NCI-H82 treated with DMSO at 0.1 percent for 48 hours (cell line): ENCODE measurements at regions not wholly inside any gene's neighbourhood (a gene's known extent, or its start where the extent isn't known, plus 50 kb on each side); places are given as distances from the start of the nearest gene placed in this dataset.

Experiments
- DNase-seq: peaks from one replicate; lab custom pipeline; 2025; ENCODE audit not compliant: unreplicated experiment; lab: John Stamatoyannopoulos, UW

DNA sequence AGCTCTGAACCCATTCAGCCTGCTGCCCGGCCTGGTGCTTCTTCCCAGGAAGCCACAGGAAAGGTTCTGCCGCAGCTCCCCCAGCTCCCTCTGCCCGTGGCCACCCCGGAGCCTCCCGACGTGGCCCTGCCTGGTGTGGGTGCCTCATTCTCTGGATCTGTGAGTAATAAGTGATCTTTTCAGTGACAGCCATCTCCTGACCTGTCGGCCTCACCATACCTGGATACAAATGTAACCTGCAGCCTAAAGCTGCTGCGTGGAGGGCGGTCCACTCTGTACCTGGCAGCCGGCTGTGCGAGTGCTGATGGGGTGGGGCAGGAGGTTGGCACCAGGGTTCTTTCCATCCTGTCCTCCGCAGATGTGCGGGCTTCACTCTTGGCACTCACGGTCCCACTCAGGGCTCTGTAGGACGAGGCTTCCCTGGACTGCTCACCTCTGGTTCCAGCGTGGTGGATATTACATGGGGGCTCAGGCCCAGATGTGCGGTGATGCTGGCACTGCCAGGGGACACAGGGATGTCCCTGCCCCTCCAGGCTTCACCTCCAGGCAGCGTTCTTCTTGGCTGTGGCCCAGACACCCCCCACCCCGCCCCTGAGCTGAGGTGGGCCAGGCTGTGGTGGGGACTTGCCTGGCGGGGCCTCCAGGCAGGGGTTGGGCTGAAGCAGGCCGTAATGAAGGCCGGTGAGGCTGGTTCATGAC is 748.5 kb downstream of the BRD1 start:
- DNase-seq = no peak

DNA sequence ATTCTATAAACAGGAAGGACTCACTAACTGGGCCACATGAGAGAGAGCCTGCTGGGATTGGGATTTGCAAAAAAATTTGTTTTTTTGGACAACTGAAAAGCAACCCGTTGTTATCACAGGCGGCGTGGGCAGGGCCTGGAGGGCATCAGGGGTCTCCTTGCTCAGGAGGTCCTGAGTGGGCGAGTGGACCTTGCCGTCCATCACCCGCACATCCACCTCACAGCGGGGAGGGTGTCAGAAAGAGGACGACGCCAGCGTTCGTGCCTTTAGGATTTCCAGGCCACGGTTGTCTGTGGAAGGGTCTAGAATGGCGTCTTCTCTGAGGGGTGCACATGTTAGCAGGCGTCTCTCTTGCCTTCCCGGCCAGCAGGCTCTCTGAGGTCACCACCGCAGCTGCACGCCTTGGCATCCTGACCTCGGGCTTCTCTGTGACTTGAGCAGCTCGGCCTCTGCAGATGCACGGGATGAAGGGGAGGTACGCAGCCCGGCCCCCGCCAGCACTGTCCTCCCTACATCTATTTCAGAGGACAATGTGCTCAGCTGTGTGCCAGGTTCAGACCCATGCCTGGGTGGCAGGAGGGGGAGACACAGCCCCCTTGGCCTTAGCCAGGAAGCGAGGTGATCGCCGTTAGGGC is 749.5 kb downstream of the BRD1 start:
- no peak for DNase-seq

GRCh38 chr22:49077586-49077985 is 750.1 kb downstream of the BRD1 start:
- no peak for DNase-seq

GRCh38 chr22:49077036-49077393 is 750.7 kb downstream of the BRD1 start:
- no peak for DNase-seq

DNA sequence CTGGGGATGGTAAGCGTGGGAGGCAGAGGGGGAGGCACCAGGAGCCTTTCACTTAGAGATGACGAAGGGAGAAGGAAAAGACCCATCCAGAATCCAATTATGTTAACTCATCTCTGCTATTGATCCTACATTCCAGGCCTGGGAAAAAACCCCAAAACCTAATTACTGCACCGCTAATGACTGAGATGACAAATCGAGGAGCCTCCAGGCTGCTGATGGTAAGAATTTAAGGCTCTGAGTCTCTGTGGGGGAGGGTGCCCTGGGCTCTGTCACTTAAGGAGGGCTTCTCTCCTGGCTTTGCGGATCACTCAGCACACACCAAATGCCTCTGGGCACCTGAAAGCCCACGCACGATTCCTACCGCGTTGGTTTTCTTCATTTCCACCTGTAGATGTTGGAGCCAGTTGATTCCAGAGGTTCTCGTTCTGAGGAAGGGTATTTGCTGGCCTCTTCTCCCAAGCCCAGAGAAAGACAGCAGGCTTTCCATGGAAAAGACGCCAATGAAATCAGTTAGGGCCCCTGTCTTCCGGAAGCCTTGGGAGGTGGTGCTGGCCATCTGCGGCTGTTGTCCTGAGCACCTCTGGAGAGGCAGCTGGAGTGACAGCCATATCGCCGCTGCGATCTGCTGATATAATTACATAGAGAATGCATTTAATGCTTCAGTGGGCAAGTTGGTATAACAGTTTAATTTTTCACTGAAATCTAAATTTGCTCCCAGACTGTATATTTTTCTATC is 751.2 kb downstream of the BRD1 start:
- no peak for DNase-seq

- DNase-seq = no peak
Measured at GRCh38 chr22:49075150-49075549, 752.5 kb downstream of the BRD1 start.

DNA sequence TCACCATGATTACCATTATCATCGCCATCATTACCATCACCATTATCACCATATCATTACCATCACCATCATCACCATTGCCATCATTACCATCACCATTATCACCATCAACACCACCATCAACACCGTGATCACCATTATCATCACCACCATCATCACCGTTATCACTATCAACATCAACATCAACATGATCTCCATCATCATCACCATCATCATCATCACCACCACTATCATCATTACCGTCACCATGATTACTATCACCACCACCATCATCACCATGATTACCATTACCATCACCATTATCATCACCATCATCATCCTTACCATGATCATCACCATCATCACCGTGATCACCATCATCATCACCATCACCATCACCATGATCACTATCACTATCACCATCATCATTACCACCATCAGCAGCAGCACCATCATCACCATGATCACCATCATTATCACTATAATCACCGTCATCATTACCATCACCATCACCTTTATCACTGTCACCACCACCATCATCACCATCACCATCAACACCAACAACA is 753.7 kb downstream of the BRD1 start:
- no peak for DNase-seq

DNA sequence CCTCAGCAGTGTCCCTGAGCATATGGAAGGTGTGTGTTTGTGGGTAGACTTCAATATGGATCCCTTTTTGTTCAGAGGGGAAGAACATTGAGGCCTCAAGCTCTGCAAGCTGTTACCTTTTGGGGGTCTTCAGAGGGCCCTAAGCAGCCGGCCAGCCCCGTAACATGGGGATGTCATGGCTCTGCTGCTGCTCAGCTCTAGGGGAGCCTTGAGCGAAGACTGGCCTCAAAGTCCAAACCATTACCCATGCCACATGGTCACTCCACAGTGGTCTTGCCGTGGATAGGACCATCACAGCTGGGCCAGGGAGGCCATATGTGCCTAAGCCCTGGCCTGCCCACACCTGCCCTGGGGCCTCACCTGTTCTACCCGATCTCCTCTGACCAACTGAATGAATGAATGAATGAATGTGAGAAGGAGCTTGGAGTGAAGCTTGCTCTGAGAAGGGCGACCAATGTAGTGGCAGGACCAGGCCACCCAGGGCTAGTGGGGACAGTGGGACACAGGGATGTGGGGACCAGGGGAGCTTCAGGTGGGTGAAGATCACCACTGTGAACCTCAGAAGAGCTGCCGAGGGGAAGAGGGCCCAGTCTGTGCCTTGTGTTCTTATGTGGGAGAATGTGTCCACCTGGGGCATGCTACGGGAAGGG is 754.6 kb downstream of the BRD1 start:
- no peak for DNase-seq

- no peak for DNase-seq
Measured at GRCh38 chr22:49070501-49070900, 757.2 kb downstream of the BRD1 start.

GRCh38 chr22:49068861-49069500 is 758.7 kb downstream of the BRD1 start:
- DNase-seq = no peak

DNA sequence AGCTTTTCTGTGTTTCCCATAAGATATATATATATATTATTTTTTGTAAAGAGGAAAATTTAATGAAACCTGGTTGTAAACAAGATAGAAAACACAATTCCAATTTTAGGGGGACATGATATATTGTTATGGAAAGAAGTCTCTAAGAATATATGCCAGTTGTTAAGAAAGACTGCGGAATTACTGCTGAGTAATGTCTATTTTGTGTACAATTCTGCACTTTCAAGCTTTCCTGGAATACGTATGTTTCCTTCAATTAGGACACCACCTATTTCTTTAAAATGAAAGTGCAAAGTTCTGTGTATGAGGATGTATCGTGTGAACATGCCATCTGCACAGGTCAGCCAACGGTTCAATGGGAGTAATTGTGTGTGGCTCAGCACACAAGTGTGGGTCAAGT is 760.2 kb downstream of the BRD1 start:
- DNase-seq = no peak

DNA sequence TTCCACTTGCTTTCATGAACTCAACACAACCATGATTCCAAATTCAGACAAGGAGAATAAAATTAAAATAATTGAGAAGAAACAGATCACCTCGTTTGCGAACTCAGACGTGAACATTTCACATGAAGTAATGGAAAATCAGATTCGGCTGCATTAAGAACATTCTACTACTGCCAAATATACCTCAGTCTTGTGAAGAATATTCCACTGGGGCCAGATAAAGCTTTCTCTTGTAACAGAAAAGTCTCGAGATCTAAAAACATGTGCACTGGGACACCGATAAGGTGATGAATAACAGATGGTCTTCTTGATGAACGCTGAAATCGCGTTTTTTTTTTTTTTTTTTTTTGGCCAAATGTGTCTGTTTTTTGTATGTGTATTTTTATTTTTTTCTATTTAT is 761.1 kb downstream of the BRD1 start:
- no peak for DNase-seq

GRCh38 chr22:49064836-49065235 is 762.8 kb downstream of the BRD1 start:
- no peak for DNase-seq

DNA sequence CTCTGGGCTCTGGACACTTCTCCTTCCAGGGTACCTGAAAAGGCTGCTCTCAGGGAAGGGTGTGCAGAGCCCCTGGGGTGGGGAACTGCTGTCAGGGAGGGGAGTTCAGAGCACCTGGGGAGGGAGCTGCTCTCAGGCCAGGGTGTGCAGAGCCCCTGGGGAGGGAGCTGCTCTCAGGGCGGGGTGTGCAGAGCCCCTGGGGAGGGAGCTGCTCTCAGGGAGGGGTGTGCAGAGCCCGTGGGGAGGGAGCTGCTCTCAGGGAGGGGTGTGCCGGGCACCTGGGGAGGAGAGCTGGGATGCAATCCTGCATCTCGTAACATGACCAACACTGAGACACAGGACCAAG is 764.2 kb downstream of the BRD1 start:
- no peak for DNase-seq

DNA sequence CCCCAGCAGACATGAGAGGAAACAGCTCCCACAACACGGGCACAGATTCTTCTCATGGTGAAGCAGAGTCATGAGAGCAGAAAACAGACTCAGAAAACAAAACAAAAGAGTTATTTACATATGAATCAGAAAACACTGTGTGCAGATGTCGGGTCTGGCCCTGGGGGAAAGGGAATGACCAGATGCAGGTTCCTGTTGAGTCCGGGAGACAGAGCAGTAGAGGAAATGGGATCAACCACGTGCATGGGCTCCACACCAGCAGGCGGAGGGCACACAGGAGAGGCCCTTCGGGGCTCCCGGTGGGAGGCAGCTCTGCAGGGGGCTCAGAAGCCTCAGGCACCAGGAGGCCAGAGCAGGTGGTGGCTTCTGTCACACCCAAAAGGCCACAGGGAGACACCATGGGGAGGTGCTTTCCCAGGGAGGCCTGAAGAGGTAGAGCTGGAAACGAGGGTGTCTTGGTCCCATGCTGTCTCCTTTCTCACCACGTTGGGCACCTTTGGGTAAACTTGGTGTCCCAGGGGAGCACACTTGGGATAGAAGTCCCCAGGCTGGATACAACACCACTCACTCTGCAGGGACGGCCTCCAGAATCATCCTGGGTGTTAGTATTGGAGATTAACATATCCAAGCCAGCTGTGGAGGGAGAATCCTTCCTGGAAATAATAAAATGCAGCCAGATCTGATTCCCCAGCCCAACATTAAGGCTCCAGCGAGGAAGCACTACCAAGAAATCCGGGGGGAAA is 764.7 kb downstream of the BRD1 start:
- DNase-seq = no peak

DNA sequence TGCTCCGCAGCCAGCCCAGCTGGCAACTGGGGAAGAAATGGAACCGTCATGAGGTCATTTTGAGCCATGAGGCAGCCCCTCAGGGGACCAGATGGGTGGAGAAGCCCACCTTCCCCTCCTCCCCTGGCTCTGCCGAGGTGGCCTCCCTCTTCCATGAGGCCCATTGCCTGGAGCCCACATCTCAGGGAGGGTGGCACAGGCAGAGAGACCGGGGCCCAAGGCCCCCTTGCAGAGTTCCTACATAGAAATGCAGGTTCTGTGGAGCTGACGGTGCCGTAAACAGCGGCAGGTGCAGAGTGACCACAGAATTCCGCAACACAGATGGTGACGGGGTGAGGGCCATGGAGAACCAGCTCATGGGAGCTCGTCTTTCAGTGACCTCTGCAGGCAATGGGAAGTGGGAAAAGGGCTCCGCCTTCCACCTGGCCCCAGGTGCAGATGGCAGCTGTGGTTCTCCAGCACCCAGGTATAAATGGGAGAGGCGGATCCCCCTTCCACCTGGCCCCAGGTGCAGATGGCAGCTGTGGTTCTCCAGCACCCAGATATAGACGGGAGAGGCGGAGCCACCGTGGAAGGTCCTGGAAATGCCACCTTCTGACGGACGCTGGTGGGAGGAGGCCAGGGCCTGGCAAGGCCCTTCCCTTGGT is 765.4 kb downstream of the BRD1 start:
- DNase-seq = no peak

GRCh38 chr22:49057910-49058309 is 769.8 kb downstream of the BRD1 start:
- no peak for DNase-seq

DNA sequence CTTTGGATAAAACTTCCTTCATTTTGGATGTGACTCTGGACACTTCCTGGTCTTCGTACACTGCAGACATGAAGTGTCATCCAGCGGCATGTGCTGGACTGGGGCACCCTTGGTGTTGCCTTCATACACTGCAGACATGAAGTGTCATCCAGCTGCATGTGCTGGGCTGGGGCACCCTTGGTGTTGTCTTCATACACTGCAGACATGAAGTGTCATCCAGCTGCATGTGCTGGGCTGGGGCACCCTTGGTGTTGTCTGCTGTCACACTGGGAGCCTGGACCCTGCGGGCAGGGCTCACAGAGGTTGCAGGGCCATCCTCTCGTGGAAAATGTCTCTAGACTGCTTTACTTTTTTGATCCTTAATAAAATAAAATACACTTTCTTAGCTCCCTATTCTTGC is 771.4 kb downstream of the BRD1 start:
- no peak for DNase-seq

DNA sequence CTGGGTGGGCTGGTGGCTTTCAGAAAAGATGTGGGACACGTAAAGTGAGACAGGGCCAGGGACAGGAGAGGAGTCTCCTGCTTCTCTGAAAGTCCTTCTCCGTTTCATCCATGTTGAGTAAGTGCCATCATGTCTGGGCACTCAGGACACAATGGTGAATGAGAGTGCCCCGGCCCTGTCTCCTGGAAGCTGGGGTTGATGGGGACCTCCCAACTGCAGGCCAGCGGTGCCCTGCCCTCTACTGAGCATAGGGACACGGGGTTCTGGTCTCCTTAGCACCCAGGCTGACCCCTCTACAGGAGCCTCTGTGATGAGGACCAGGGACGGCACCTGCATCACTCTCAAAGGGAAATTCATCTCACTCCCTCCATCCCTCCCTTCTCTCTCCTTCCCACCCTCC is 772.3 kb downstream of the BRD1 start:
- DNase-seq = no peak

DNA sequence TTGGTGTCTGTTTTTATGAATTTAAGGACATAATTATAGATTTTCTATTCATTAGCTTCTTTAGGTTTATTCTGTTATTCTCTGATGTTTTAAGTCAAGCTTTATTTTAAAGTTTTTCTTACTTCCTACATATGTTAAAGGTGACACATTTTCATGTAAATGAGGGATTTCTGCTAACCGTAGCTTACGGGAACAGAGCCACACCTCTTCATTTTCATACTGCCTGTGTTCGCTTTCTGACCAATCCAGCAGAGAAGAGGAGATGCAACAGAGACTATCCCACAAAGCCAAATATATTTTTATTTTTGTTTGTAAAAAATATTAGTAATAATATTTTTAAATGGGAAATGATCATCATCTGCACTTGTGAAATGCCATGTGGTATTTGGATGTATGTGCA is 774.1 kb downstream of the BRD1 start:
- DNase-seq = no peak
